Endothelial cell of umbilical vein (primary cell): ENCODE measurements at regions not wholly inside any gene's neighbourhood (a gene's known extent, or its start where the extent isn't known, plus 50 kb on each side); places are given as distances from the start of the nearest gene placed in this dataset.

Source experiments
- BruUV-seq: library from RNA; stranded (reverse); fragments of 400-500 nt; replicated peaks from 2 replicates; lab custom pipeline; 2021; lab: Mats Ljungman, UMichigan
- CTCF ChIA-PET: fragments of 300-600, 350-600 bp; sonication (Branson Sonifier 250); formaldehyde crosslinking; loops from one replicate; lab custom pipeline; 2021; ENCODE audit warnings: antibody characterized with exemption, inconsistent platforms; lab: Charles Lee
- POLR2A ChIA-PET: fragments of 300-600, 350-600 bp; sonication (Branson Sonifier 250); formaldehyde crosslinking; loops from one replicate; lab custom pipeline; 2021; ENCODE audit warnings: antibody characterized with exemption, inconsistent platforms; lab: Charles Lee
- DNase-seq: peaks from one replicate; pipeline ENCODE4 v3.0.0-alpha.2; 2011; ENCODE audit warnings: low read depth, low spot score
- FAIRE-seq: peaks from 2 replicates; lab custom pipeline; 2011; peaks lifted over from hg19 to GRCh38; lab: Jason Lieb, UNC
- H2AFZ ChIP-seq: 2 replicates; pipeline ENCODE4 v1.6.0; 2012; ENCODE audit warnings: low read depth, low read length, control low read depth, inconsistent platforms
- H3K27ac ChIP-seq: 2 replicates; pipeline ENCODE4 v1.5.1; 2011; ENCODE audit warnings: low read depth, mild to moderate bottlenecking, control low read depth, low read length, moderate library complexity; ENCODE audit not compliant: insufficient read depth
- H3K27me3 ChIP-seq, 2 experiments: 2 replicates each; pipeline versions ENCODE4 v1.6.0 to v1.6.1; 2011; ENCODE audit warnings: low read length in 2 of 2, mixed read lengths in 1 of 2; ENCODE audit not compliant: control insufficient read depth in 2 of 2, insufficient read depth in 2 of 2
- H3K36me3 ChIP-seq, 2 experiments: 2 replicates in 1 of 2; 3 replicates in 1 of 2; pipeline ENCODE4 v1.5.1; 2011; ENCODE audit warnings: low read length in 2 of 2, mild to moderate bottlenecking in 1 of 2, moderate library complexity in 1 of 2; ENCODE audit not compliant: control insufficient read depth in 2 of 2, insufficient read depth in 2 of 2; ENCODE audit errors: extremely low read depth in 1 of 2
- H3K4me1 ChIP-seq: 3 replicates; pipeline ENCODE4 v1.5.1; 2011; ENCODE audit warnings: mild to moderate bottlenecking, low read length; ENCODE audit not compliant: control insufficient read depth, insufficient read depth; ENCODE audit errors: extremely low read depth
- H3K4me2 ChIP-seq: 2 replicates; pipeline ENCODE4 v1.6.1; 2011; ENCODE audit warnings: low read length, control low read depth, mixed read lengths; ENCODE audit not compliant: insufficient read depth
- H3K4me3 ChIP-seq, 3 experiments: fragments of 200-600 bp in 1 of 3; sonication (generic), shearing (Covaris generic) in 1 of 3; replicated peaks in 1 of 3; 2 replicates each; pipeline ENCODE4 v1.5.1; 2011 to 2016; ENCODE audit warnings: control low read depth in 3 of 3, low read length in 3 of 3, mild to moderate bottlenecking in 2 of 3, inconsistent platforms in 1 of 3, low read depth in 1 of 3, moderate library complexity in 1 of 3; ENCODE audit not compliant: insufficient read depth in 1 of 3
- H3K79me2 ChIP-seq: 2 replicates; pipeline ENCODE4 v1.6.0; 2012; ENCODE audit warnings: low read length, inconsistent platforms; ENCODE audit not compliant: control insufficient read depth, insufficient read depth
- H3K9ac ChIP-seq: replicated peaks from 2 replicates; pipeline ENCODE3; 2011; ENCODE audit warnings: low read length, control low read depth; ENCODE audit not compliant: insufficient read depth; ENCODE audit errors: extremely low read depth
- H3K9me1 ChIP-seq: replicated peaks from 3 replicates; pipeline ENCODE4 v1.6.0; 2011; ENCODE audit warnings: mild to moderate bottlenecking, low read length; ENCODE audit not compliant: control insufficient read depth, insufficient read depth; ENCODE audit errors: extremely low read depth
- H3K9me3 ChIP-seq: replicated peaks from 2 replicates; pipeline ENCODE4 v1.5.1; 2012; ENCODE audit warnings: low read length, inconsistent platforms; ENCODE audit not compliant: control insufficient read depth, insufficient read depth
- H4K20me1 ChIP-seq: replicated peaks from 2 replicates; pipeline ENCODE3; 2011; ENCODE audit warnings: mild to moderate bottlenecking, low read length; ENCODE audit not compliant: control insufficient read depth, insufficient read depth; ENCODE audit errors: extremely low read depth
- CTCF ChIP-seq, 2 donors: IDR thresholded peaks; 1 replicate in 1 of 2; 2 replicates in 1 of 2; pipeline ENCODE4 v1.5.1; 2011; ENCODE audit warnings: low read length in 2 of 2, mild to moderate bottlenecking in 2 of 2, moderate library complexity in 2 of 2, control low read depth in 1 of 2, inconsistent platforms in 1 of 2, low read depth in 1 of 2; ENCODE audit not compliant: insufficient read depth in 1 of 2; ENCODE audit errors: extremely low read depth in 1 of 2
- EZH2 ChIP-seq: IDR thresholded peaks from 2 replicates; pipeline ENCODE4 v1.6.1; 2012; ENCODE audit warnings: borderline replicate concordance, low read depth, mild to moderate bottlenecking, moderate library complexity, low read length, inconsistent platforms; ENCODE audit not compliant: severe bottlenecking
- FOS ChIP-seq: IDR thresholded peaks from 2 replicates; pipeline ENCODE4 v1.6.1; 2011; ENCODE audit warnings: mild to moderate bottlenecking, low read length, moderate library complexity, borderline replicate concordance; ENCODE audit not compliant: insufficient read depth
- GATA2 ChIP-seq: IDR thresholded peaks from 2 replicates; pipeline ENCODE4 v1.7.0; 2011; ENCODE audit warnings: low read depth, mild to moderate bottlenecking, moderate library complexity, mixed read lengths, low read length; ENCODE audit not compliant: insufficient read length, insufficient read depth
- JUN ChIP-seq: IDR thresholded peaks from 2 replicates; pipeline ENCODE4 v1.6.1; 2011; ENCODE audit warnings: borderline replicate concordance, low read depth; ENCODE audit not compliant: insufficient read length, insufficient read depth
- MAX ChIP-seq: IDR thresholded peaks from 2 replicates; pipeline ENCODE4 v1.6.1; 2011; ENCODE audit not compliant: insufficient read depth, insufficient read length
- MYC ChIP-seq: IDR thresholded peaks from one replicate; pipeline ENCODE4 v1.6.1; 2011; ENCODE audit warnings: mild to moderate bottlenecking, low read depth, low read length
- POLR2A ChIP-seq: IDR thresholded peaks from 2 replicates; pipeline ENCODE4 v1.6.1; 2012; ENCODE audit warnings: low read depth, mild to moderate bottlenecking, control low read depth, low read length
- POLR2AphosphoS5 ChIP-seq: IDR thresholded peaks from 2 replicates; pipeline ENCODE4 v1.6.1; 2012; ENCODE audit warnings: low read depth, mild to moderate bottlenecking, control low read depth, low read length, moderate library complexity; ENCODE audit not compliant: insufficient read depth
- dilution Hi-C: fragments of 300-500 bp; cut with MboI; formaldehyde crosslinking; loops from one replicate; pipeline ENCODE4 v1.15.0; 2019; ENCODE audit warnings: low sequenced_read_pairs; ENCODE audit not compliant: extremely low pct_ligation_motif_present
- intact Hi-C: fragments of 100-400 bp; cut with micrococcal nuclease; formaldehyde crosslinking; loops from one replicate; pipeline ENCODE4 v1.10.0; 2022

- Histone ChIP-seq H3K36me3 (no peaks in the 10 kb centered on the region), H3K79me2 (no peaks in the 10 kb centered on the region), H3K4me2 (no peak overlapping the region), H3K27ac (no peak overlapping the region), H3K4me1 (no peaks in the 10 kb centered on the region), H3K4me3 (no peak overlapping the region), H2AFZ (no peak overlapping the region), H3K9me1 (no peaks in the 10 kb centered on the region), H3K9ac (no peak overlapping the region), H4K20me1 (no peaks in the 10 kb centered on the region), H3K9me3 (no peaks in the 10 kb centered on the region), H3K27me3 (no peaks in the 10 kb centered on the region)
- intact Hi-C loops (no loop called here), dilution Hi-C loops (no loop called here)
- no peak for FAIRE-seq
- BruUV-seq = no TSS peak
- no peak for DNase-seq
- TF ChIP-seq POLR2A (no peak), CTCF (IDR thresholded peaks at IDR 0.05; ENCODE audit: extremely low read depth in 1 of 2, insufficient read depth in 1 of 2, low read depth in 1 of 2, low read length in 2 of 2) (no peak), JUN (no peak), EZH2 (no peak), POLR2AphosphoS5 (no peak), MAX (no peak), MYC (no peak), FOS (no peak), GATA2 (no peak)
- POLR2A ChIA-PET = no interaction called here
- CTCF ChIA-PET = interaction anchor here (1.5 kb wide), 1 partner anchor 10 kb away, joined by 4 read pairs; no protein-coding TSS in a partner anchor
Observed at GRCh38 chr6:155895641-155896040, 440.0 kb upstream of the NOX3 start.
